ENCODE measurements at regions not wholly inside any gene's neighbourhood (a gene's known extent, or its start where the extent isn't known, plus 50 kb on each side); places are given as distances from the start of the nearest gene placed in this dataset.

GRCh38 chr14:51564986-51565604 lies 86.6 kb upstream of the FRMD6 start:
- no peak for DNase-seq (ENCODE audit: low spot score)
- in situ Hi-C loops (cut with MboI; ENCODE audit: low pct_unique_long_range_greater_than_20kb, low sequenced_read_pairs, unreplicated experiment), result no loop called here
- no peak for TF ChIP-seq CTCF (IDR thresholded peaks at IDR 0.05; ENCODE audit: extremely low read depth, insufficient read depth, missing control alignments)

- in situ Hi-C loops (cut with MboI; ENCODE audit: low pct_unique_long_range_greater_than_20kb, low sequenced_read_pairs, unreplicated experiment), result no loop called here
Measured at GRCh38 chr14:51566831-51567582, 84.7 kb upstream of the FRMD6 start.

GRCh38 chr14:51568366-51568765 lies 83.3 kb upstream of the FRMD6 start:
- in situ Hi-C loops (cut with MboI; ENCODE audit: low pct_unique_long_range_greater_than_20kb, low sequenced_read_pairs, unreplicated experiment), result no loop called here
- DNase-seq (ENCODE audit: low spot score), result no peak
- no peak for TF ChIP-seq CTCF (IDR thresholded peaks at IDR 0.05; ENCODE audit: extremely low read depth, insufficient read depth, missing control alignments)

More at GRCh38 chr14:51566831-51567582, 84.7 kb upstream of the FRMD6 start:
- TF ChIP-seq CTCF (IDR thresholded peaks at IDR 0.05; ENCODE audit: extremely low read depth, insufficient read depth, missing control alignments), result no peak
- DNase-seq (ENCODE audit: low spot score), result no peak

- in situ Hi-C loops (cut with MboI; ENCODE audit: low pct_unique_long_range_greater_than_20kb, low sequenced_read_pairs, unreplicated experiment), result no loop called here
- TF ChIP-seq CTCF (IDR thresholded peaks at IDR 0.05; ENCODE audit: extremely low read depth, insufficient read depth, missing control alignments), result no peak
- DNase-seq (ENCODE audit: low spot score), result no peak
Measured at GRCh38 chr14:51573607-51574006, 78.1 kb upstream of the FRMD6 start.

- in situ Hi-C loops (cut with MboI; ENCODE audit: low pct_unique_long_range_greater_than_20kb, low sequenced_read_pairs, unreplicated experiment), result no loop called here
- DNase-seq (ENCODE audit: low spot score), result no peak
- no peak for TF ChIP-seq CTCF (IDR thresholded peaks at IDR 0.05; ENCODE audit: extremely low read depth, insufficient read depth, missing control alignments)
Measured at GRCh38 chr14:51574009-51574408, 77.7 kb upstream of the FRMD6 start.

GRCh38 chr14:51575349-51576116 lies 76.2 kb upstream of the FRMD6 start:
- DNase-seq (ENCODE audit: low spot score), result no peak
- in situ Hi-C loops (cut with MboI; ENCODE audit: low pct_unique_long_range_greater_than_20kb, low sequenced_read_pairs, unreplicated experiment), result no loop called here
- no peak for TF ChIP-seq CTCF (IDR thresholded peaks at IDR 0.05; ENCODE audit: extremely low read depth, insufficient read depth, missing control alignments)

Data from GM13977 (cell line).